Fibroblast of peridontal ligament (primary cell): ENCODE measurements at regions not wholly inside any gene's neighbourhood (a gene's known extent, or its start where the extent isn't known, plus 50 kb on each side); places are given as distances from the start of the nearest gene placed in this dataset.
"Not testable (repeated sequence)": the region's sequence is repeated elsewhere in the genome, so short reads cannot be mapped to it uniquely, and the experiment has no call there.

Experiments used
- DNase-seq: peaks from one replicate; pipeline ENCODE4 v3.0.0-alpha.2; 2010; ENCODE audit errors: extremely low read depth

DNA sequence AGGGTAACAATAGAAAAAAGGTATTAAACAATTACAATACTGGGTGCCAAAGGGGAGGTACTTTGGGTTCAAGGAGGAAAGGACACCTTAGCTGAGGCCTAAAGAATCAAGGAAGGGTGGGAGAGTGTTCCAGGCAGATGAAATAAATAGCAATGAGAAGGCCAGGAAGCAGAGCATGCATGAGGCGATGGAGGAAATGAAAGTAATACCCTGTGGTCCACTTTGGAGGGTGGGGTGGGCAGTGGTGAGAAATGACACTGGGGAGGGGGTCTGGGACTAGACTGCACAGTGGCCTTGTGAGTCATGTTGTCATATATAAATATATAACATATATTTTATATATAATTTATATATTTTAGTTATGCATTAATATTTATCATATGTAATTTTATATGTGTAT lies 55.9 kb downstream of the BHLHE40 start:
- DNase-seq = no peak

GRCh38 chr3:5035692-5036391 lies 56.6 kb downstream of the BHLHE40 start:
- no peak for DNase-seq

DNA sequence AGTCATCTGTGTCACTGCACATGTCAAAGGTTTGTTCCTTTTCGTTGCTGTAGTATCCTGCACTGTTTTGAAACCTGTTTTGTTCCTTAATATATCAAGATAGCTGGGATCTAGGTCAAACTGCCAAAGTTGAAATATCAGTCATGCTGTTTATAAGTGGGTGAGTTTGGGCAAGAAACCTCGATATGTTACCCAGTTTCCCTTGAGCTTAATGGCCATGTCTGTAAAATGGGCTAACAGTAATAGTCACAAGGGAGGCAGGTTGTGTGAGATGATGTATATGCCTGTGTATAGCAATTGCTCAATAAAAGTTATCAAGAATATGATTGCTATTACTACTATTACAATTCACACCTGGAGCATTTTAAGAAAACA lies 57.1 kb downstream of the BHLHE40 start:
- no peak for DNase-seq

DNA sequence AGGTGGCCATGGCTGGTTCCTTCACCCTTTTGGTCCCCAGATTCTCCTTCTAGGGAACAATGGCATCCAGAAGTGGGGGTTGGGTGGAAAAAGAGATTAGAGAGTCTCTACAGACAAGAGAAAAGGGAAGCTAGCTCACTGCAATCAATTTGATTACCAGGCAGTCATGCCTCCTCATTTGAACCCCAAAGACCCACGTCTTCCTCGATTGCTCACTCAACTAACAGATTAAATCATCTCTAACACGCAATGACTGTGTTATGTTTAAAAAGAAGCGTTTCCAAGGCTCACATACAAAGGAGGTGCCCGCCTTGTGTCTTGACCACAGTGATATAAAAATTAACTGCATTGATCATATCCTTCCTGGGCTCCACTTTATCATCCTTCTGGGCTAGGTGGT lies 57.6 kb downstream of the BHLHE40 start:
- DNase-seq = no peak

GRCh38 chr3:5039585-5039984 lies 60.3 kb downstream of the BHLHE40 start:
- no peak for DNase-seq

- DNase-seq = no peak
Measured at GRCh38 chr3:5041315-5041714, 62.1 kb downstream of the BHLHE40 start.

DNA sequence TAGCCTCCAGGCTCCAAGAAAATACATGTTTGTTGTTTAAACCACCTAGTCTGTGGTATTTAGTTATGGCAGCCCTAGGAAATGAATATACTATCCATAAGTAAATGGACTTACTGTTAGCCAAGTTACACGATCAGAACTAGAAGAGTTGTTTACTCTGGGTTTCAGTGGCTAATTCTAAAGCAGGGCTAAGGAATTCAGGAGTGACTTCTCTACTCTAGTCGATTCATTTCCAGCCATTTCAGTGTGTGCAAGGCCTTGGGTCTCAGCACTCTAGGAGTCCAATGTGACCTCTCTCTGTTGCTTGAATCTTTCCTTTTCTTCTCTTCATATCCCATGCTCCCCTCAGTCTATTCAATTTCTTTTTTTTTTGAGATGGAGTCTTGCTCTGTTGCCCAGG lies 66.7 kb downstream of the BHLHE40 start:
- no peak for DNase-seq

- DNase-seq = no peak
Measured at GRCh38 chr3:5047764-5048419, 68.7 kb downstream of the BHLHE40 start.

- no peak for DNase-seq
Measured at GRCh38 chr3:5051772-5052171, 70.3 kb upstream of the ARL8B start.

GRCh38 chr3:5052247-5052646 lies 69.8 kb upstream of the ARL8B start:
- no peak for DNase-seq

GRCh38 chr3:5053021-5053831 lies 68.9 kb upstream of the ARL8B start:
- DNase-seq = peak; percentile 36

DNA sequence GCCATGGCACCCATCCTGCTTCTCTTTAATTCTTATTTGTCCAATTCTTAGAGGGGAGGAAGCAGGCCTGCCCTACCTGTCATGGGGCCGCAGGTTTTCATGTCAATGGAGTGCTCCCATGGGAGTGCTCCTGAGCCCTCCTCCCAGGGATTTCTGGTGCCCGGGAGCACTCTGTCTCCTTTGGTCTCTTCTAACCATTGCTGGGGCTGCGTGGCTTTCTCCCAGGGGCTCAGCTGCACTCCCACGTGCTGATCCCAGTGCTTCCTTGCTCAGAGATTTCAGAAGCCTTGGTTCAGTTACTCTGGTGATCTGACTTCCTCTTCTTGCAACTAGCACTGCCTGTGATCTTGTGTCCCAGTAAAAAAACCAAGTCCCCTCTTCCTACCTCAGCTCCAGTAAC lies 68.0 kb upstream of the ARL8B start:
- no peak for DNase-seq

GRCh38 chr3:5054579-5054978 lies 67.5 kb upstream of the ARL8B start:
- DNase-seq = not testable (repeated sequence)

DNA sequence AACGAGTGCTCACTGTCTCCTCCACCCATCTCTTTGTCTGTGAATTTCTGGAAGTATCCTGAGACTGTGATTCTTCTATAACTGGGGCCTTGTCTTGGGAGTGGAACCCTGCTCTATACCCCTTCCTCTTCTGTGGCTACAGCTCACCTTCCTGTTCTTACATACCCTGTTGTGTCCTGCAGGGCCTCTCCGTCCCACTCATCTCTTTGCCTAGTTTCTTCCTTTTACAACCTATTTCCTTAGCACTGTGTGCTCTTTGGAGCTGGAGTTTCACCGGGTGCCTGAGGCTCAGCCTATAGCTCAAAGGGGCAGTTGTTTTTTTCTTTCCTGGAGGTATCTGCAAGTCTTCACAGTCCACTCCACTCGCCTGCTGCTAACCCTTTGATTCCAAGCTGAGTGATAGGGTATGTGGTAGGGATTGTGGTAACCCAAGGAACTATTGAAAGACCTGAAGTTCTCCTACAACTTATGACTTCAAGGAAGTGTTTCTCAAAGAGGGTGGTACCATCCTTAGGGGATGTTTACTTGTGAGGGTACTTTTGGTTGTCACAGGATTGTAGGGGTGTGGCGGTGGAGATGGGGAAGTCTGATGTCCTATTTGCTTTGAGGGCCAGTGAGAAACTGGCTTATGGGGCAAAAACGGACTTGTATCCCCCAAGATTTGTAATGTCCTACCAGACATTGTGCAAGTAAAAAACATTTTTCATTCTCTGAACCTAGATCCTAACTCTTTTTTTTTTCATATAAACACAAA lies 66.6 kb upstream of the ARL8B start:
- DNase-seq = no peak

DNA sequence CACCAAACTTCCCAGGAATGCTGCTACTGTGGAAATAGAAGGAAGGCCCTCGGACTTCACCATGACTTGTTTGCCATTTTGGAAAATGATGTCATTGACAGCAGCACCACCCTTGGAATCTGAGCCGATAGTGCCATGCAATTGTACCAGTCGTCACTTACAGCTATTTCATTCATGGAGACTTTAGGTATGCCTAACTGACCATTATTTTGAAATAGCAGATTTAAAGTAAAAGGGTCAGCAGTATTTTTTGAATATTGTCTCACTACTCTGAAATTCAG lies 66.0 kb upstream of the ARL8B start:
- DNase-seq = peak; percentile 7

GRCh38 chr3:5057272-5057671 lies 64.8 kb upstream of the ARL8B start:
- no peak for DNase-seq

DNA sequence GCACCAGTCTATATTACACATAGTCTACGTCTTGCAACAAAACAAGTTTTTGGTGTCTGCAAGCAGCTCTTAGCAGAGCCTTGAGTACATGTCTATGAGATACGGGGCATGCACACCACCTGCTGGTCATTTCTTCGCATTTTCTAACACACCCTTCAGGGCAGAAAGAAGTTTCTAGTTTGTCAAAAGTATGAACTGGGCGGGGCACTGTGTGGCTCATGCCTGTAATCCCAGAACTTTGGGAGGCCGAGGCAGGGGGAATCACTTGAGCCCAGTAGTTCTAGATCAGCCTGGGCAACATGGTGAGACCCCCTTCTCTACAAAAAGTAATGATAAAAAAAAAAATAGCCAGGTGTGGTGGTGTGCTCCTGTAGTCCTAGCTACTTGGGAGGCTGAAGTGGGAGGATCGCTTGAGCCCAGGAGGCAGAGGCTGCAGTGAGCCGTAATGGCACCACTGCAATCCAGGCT lies 64.2 kb upstream of the ARL8B start:
- DNase-seq = peak; percentile 92

DNA sequence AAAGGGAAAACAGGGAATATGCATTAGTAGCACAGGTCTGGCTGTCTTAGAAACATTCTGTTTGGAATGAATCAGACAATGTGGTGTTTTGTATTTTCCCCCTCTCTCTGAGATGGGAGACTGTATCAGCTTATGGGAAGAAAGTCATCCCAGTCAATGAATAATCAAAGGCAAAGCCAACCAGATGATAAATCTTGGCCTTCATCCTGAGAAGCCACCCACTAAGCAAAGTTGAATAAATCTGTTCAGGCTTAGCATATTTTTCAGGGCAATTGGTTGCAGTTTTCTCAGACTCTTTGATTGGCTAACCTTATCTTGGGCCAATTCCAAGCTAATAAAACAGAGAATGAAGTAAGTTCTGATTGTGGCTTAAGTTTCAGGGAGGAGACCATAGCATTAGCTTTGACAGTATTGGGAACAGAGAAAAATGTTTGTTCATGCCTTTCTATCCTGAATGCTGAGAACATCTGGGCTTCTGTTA lies 63.6 kb upstream of the ARL8B start:
- peak; percentile 78 for DNase-seq

DNA sequence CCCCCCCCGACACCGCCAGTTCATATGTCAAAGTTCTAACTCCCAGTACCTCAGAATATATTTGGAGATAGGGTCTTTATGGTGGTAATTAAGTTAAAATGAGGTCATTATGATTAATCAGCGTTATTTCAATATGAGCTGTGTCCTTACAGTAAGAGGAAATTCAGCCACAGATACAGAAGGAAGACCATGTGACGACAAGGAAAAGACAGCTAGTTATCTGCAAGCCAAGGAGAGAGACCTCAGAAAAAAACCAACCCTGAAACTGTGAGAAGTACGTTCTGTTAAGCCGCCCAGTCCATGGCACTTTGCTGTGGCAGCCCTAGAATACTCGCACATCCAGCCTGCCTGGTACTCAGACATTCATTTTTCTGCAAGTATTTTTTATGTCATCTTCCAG lies 62.3 kb upstream of the ARL8B start:
- DNase-seq = no peak

GRCh38 chr3:5061218-5061569 lies 60.9 kb upstream of the ARL8B start:
- DNase-seq = no peak

DNA sequence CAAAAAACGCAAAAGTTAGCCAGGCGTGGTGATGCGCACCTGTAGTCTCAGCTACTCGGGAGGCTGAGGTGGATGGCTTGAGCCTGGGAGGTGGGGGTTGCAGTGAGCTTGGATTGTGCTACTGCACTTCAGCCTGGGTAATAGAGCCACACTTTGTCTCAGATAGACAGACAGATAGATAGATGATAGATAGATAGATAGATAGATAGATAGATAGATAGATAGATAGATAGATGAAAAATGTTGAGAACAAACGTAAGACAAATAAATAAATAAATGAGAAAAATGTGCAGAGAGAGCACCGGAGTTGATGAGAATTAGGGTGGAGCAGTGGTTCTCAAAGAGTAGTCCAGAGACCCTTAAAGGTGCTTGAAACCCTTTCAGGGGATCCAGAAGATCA lies 58.4 kb upstream of the ARL8B start:
- no peak for DNase-seq

- no peak for DNase-seq
Measured at GRCh38 chr3:5068531-5069050, 53.5 kb upstream of the ARL8B start.
